Hepatocyte (in vitro differentiated cells): ENCODE measurements at regions not wholly inside any gene's neighbourhood (a gene's known extent, or its start where the extent isn't known, plus 50 kb on each side); places are given as distances from the start of the nearest gene placed in this dataset.

Source experiments
- DNase-seq: peaks from one replicate; pipeline ENCODE4 v3.0.0-alpha.2; 2016; ENCODE audit warnings: low spot score
- H2AFZ ChIP-seq: fragments of 200-600 bp; sonication (generic); 2 replicates; pipeline ENCODE4 v1.6.0; 2016; ENCODE audit warnings: antibody characterized with exemption, mild to moderate bottlenecking
- H3K27ac ChIP-seq: fragments of 200-600 bp; sonication (generic); 2 replicates; pipeline ENCODE4 v1.5.1; 2016; ENCODE audit warnings: mild to moderate bottlenecking
- H3K27me3 ChIP-seq: fragments of 200-600 bp; sonication (generic); 2 replicates; pipeline ENCODE4 v1.6.1; 2016
- H3K36me3 ChIP-seq: fragments of 200-600 bp; sonication (generic); replicated peaks from 2 replicates; pipeline ENCODE4 v1.5.1; 2016; ENCODE audit warnings: low read depth; ENCODE audit not compliant: insufficient read depth
- H3K4me1 ChIP-seq: fragments of 200-600 bp; sonication (generic); 2 replicates; pipeline ENCODE4 v1.5.1; 2016; ENCODE audit warnings: mild to moderate bottlenecking, moderate library complexity; ENCODE audit not compliant: insufficient read depth
- H3K4me2 ChIP-seq: fragments of 200-600 bp; sonication (generic); 2 replicates; pipeline ENCODE4 v1.6.0; 2016
- H3K4me3 ChIP-seq: fragments of 200-600 bp; sonication (generic); 2 replicates; pipeline ENCODE4 v1.5.1; 2016; ENCODE audit warnings: mild to moderate bottlenecking
- H3K79me2 ChIP-seq: fragments of 200-600 bp; sonication (generic); 2 replicates; pipeline ENCODE4 v1.6.0; 2017; ENCODE audit warnings: mild to moderate bottlenecking
- H3K9me2 ChIP-seq: fragments of 200-600 bp; sonication (generic); replicated peaks from 2 replicates; pipeline ENCODE4 v1.6.0; 2017; ENCODE audit warnings: mild to moderate bottlenecking; ENCODE audit not compliant: insufficient read depth
- H3K9me3 ChIP-seq: fragments of 200-600 bp; sonication (generic); 2 replicates; pipeline ENCODE4 v1.5.1; 2016; ENCODE audit warnings: low read depth, mild to moderate bottlenecking
- H4K20me1 ChIP-seq: fragments of 200-600 bp; sonication (generic); 2 replicates; pipeline ENCODE4 v1.6.0; 2016; ENCODE audit warnings: mild to moderate bottlenecking; ENCODE audit not compliant: insufficient read depth, poor library complexity, severe bottlenecking
- CTCF ChIP-seq: fragments of 200-600 bp; sonication (generic); IDR thresholded peaks from 2 replicates; pipeline ENCODE4 v1.5.1; 2016; ENCODE audit warnings: antibody characterized with exemption, mild to moderate bottlenecking; ENCODE audit not compliant: poor library complexity
- EZH2 ChIP-seq: fragments of 200-600 bp; sonication (generic); IDR thresholded peaks from 2 replicates; pipeline ENCODE4 v1.6.1; 2016; ENCODE audit warnings: antibody characterized with exemption, mild to moderate bottlenecking, borderline replicate concordance
- EZH2phosphoT487 ChIP-seq: fragments of 200-600 bp; sonication (generic); IDR thresholded peaks from one replicate; pipeline ENCODE4 v1.6.1; 2018; ENCODE audit warnings: antibody characterized with exemption, mild to moderate bottlenecking, low read depth, moderate library complexity; ENCODE audit not compliant: unreplicated experiment, severe bottlenecking
- WGBS: methylation state at CpG from one replicate; pipeline ENCODE4 v1.1.6; 2016; ENCODE audit warnings: low lambda C conversion rate; ENCODE audit errors: missing lambda C conversion rate; 5-methylcytosine and 5-hydroxymethylcytosine counted together

DNA sequence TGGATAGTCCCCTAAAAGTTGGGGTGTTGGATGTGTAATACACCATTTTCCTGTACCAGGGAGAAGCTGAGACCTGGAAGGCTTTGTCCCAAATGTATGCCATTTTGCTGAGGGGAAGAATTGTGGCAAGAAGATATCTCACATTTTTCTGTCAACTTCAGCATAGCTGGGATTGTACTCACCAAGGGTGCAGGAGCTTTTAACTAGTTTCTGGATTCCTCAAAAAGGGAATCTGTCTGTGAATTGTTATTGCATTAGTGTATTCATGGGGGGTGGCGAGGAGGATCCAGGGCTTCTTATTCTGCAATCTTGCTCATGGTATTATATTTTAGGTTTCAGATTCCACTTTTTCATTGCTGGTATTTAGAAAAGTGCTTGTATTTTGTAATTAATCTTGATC is 208.2 kb upstream of the MYOCD start:
- Histone ChIP-seq H4K20me1 (no peaks in the 10 kb centered on the region), H3K4me1 (no peaks in the 10 kb centered on the region), H3K79me2 (no peaks in the 10 kb centered on the region), H3K4me3 (no peak overlapping the region), H3K9me2 (no peaks in the 10 kb centered on the region), H2AFZ (no peak overlapping the region), H3K4me2 (no peak overlapping the region), H3K36me3 (no peaks in the 10 kb centered on the region), H3K9me3 (no peaks in the 10 kb centered on the region), H3K27ac (no peak overlapping the region), H3K27me3 (no peaks in the 10 kb centered on the region)
- no peak for DNase-seq
- TF ChIP-seq CTCF, result no peak
- no peak for TF ChIP-seq EZH2
- TF ChIP-seq EZH2phosphoT487, result no peak
- WGBS, result 91% methylated on average over 1 of the region's 1 CpG

- Histone ChIP-seq H4K20me1 (no peaks in the 10 kb centered on the region), H3K4me3 (no peak overlapping the region), H3K36me3 (no peaks in the 10 kb centered on the region), H2AFZ (no peak overlapping the region), H3K9me3 (no peaks in the 10 kb centered on the region), H3K27me3 (no peaks in the 10 kb centered on the region), H3K27ac (no peak overlapping the region), H3K9me2 (no peaks in the 10 kb centered on the region), H3K4me2 (no peak overlapping the region), H3K4me1 (no peaks in the 10 kb centered on the region), H3K79me2 (no peaks in the 10 kb centered on the region)
- no peak for TF ChIP-seq CTCF
- no peak for TF ChIP-seq EZH2phosphoT487
- no peak for TF ChIP-seq EZH2
- no peak for DNase-seq
These were observed 206.0 kb upstream of the MYOCD start for GRCh38 chr17:12459736-12460135.

DNA sequence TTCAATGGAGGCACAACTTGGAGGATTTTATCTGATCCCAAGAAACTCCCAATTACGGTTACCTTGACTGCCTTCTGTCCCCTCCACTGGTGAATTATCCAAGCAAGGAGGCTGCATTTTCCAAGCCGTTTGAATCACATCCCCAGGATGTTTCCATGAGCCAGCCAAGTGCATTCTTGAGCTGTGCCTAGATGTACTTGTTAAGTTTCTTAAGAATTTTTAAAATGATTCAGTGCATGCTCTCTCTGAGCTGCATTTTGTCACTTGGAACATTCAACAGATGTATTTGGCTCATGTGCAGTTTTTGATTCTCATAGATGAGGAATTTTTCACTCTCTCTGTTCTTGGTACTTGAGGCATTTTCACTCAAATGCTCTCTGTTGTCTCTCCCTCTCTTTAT is 202.6 kb upstream of the MYOCD start:
- DNase-seq, result no peak
- H3K4me1 ChIP-seq, result no peaks in the 10 kb centered on the region
- no peaks in the 10 kb centered on the region for H3K79me2 ChIP-seq
- no peaks in the 10 kb centered on the region for H3K36me3 ChIP-seq
- H4K20me1 ChIP-seq, result no peaks in the 10 kb centered on the region
- H3K27me3 ChIP-seq, result no peaks in the 10 kb centered on the region
- no peak overlapping the region for H2AFZ ChIP-seq
- no peak overlapping the region for H3K4me2 ChIP-seq
- no peak overlapping the region for H3K27ac ChIP-seq
- 72% methylated on average over 2 of the region's 2 CpGs for WGBS
- no peak overlapping the region for H3K4me3 ChIP-seq
- no peaks in the 10 kb centered on the region for H3K9me3 ChIP-seq
- no peaks in the 10 kb centered on the region for H3K9me2 ChIP-seq
- TF ChIP-seq CTCF (no peak), EZH2phosphoT487 (no peak), EZH2 (no peak)
